ENCODE measurements at regions not wholly inside any gene's neighbourhood (a gene's known extent, or its start where the extent isn't known, plus 50 kb on each side); places are given as distances from the start of the nearest gene placed in this dataset.

- no peak for DNase-seq
Observed at GRCh38 chr2:219692521-219692920, 65.1 kb downstream of the SLC4A3 start.

DNA sequence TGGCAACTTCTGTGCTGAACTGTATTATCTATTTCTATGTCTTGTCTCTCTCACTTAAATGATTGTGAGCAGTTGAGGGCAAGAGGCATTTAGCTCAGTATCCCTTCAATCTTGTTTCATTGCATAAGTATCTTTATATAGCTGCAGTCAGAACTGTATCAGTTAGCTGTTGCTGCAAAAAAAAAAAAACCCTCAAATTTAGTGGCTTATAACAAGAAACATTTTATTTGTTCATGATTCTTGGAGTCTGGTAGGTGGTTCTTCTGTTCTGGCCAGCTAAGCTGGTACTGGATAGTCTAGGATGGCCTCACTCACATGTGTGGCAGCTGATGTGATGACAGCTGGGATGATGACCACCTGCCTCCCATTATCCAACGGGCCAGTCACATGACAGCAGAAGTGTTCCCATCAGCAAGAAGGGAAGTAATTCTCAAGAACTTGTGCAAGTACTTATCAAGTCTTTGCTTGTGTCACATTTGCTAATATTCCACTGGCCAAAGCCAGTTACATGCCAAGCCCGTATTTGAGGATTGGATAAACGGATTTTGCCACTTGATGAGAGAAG lies 67.8 kb downstream of the SLC4A3 start:
- no peak for DNase-seq

- DNase-seq = no peak
Observed at GRCh38 chr2:219697811-219698747, 70.6 kb downstream of the SLC4A3 start.

DNA sequence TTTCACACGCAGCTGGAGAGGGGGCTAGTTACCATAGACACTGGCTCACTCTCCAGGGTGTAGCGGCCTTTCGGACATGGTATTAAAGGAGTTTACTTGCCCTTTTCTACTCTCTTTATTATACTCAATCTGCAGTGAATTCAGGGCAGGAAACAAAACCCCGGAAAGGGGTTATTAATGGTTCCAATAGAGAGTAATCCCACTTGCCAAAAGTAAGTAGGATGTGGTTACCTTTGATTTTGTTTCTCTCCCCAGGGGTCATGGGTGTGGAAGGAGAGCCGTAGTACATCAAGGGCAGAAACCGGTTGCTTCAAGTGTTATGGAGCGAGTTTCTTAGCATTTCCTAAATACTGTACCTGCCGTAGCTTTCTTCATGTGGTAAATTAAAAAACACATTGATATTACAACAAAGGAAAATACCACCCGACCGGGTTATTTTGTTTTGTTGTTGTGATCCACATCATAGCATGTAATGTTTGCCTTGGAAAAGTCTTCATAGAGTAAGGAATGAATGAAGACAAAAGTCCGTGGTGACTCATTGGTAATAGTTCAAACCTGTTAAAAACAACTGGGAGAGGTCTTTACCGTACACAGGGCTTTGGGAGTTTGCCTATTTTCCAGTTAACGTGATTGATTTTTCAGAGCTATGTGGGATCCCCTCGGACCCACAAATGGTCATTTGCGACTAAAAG lies 71.5 kb downstream of the SLC4A3 start:
- DNase-seq = no peak

DNA sequence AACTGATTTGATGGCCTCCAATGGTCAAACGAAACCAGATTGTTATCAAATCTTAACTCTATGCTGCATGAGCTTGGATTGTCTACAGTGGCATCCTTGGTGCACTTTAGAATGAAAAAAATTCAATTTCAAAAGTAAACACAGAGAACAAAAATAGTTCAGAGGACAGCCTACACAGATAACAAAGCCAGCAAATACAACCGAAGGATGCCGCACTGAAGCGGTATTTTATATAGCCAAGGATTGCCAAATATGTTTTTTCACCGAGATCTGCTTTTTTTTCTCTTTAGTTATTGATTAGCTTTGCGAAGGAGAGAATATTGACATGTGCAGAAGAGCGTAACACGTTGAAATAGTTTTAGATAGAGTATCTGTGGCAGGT lies 72.0 kb downstream of the SLC4A3 start:
- DNase-seq = no peak

GRCh38 chr2:219701847-219702634 lies 74.6 kb downstream of the SLC4A3 start:
- no peak for DNase-seq

DNA sequence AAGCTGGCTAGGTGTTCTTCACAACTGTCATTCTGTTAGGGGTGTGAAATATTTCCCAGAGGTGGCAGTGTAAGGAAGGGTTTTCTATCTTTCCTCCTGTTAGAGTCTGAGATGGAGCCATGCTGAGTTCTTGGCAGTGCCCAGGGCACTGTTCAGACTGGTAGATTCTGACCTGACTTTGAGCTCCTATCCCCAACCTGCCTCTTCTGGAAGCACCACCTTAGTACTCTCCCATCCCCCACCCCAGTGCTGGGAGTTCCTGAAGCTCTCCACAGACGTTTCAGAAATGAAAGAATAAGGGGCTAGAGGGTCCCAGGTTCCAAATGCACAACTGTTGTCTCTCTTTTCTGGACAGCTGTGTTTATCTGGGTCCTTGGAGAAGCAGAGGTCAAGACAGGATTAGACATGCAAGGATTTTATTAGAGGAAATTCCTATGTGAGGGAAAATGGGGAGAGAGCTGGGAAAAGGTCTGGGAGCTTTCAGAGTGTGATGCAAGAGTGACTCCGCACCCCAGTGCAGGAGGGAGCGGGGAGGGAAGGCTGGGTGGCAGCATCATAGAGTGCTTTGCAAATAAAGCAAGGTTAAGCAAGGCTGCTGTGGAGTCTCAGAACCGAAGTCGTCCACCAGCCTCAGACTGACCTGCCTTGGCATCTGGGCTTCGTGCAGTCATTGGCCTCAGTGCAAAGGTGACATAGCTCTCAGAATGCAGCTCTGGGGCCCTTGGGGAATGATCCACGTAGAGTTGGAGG lies 75.5 kb downstream of the SLC4A3 start:
- no peak for DNase-seq

GRCh38 chr2:219704878-219705277 lies 77.4 kb downstream of the SLC4A3 start:
- no peak for DNase-seq

DNA sequence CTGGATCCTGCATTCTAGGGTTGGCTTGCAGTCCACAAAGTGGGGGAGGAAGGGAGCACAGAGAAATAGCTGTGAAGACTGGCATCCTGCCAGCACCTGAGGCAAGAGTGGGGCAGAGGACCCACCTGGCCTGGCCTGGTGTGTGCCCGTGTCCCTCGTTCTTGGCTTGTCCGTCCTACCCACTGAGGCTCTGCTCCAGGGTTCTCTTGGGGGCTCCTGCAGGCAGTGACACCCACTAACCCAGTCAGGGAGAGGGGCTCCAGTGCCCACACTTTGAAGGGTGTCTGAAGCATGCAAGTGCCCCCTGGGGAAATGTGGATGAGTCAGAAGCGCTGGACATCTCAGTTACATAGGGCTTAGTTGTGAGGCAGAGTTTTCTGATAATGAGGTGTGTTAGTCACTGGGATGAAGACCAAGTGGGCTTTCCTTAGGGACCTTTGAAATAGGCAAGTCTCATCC lies 79.4 kb downstream of the SLC4A3 start:
- no peak for DNase-seq

GRCh38 chr2:219707496-219708285 lies 80.3 kb downstream of the SLC4A3 start:
- no peak for DNase-seq

DNA sequence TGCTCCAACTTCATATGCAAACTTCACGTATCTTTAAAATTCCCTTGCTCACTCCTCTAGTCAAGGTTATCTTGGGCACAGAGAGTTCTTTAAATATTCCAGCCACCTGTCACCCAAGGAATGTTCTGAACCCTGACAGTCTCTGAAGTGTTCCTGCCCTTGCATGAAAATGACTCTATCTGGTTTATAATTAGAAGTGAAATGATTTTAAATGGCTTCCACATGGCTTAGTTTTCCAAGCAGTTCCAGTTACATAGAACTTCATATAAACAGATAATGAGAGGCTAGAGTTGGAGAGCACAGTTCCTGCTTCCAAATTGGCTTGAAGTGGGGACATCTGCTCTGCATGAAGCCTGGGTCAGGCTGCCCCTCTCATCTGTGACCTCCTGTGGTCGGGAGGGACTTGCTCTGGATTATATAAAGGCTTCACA lies 81.9 kb downstream of the SLC4A3 start:
- no peak for DNase-seq

DNA sequence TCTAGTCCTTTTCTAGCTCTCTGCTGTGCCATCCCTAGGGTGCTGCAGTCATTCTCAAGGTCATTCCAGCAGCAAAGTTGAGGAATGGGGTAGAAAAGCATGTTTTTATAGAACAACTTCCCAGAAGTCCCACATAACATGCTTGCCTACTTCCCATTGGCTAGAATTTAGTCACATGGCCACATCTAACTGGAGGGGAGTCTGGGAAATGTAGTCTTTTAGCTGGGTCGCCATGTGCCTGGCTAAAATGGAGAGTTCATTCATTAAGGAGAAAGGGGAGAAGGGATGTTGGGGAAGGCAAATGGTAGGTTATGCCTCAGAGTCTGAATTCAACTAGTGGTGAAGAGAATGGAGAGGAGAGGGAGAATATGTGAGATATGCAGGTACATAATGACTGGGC lies 85.7 kb downstream of the SLC4A3 start:
- no peak for DNase-seq

DNA sequence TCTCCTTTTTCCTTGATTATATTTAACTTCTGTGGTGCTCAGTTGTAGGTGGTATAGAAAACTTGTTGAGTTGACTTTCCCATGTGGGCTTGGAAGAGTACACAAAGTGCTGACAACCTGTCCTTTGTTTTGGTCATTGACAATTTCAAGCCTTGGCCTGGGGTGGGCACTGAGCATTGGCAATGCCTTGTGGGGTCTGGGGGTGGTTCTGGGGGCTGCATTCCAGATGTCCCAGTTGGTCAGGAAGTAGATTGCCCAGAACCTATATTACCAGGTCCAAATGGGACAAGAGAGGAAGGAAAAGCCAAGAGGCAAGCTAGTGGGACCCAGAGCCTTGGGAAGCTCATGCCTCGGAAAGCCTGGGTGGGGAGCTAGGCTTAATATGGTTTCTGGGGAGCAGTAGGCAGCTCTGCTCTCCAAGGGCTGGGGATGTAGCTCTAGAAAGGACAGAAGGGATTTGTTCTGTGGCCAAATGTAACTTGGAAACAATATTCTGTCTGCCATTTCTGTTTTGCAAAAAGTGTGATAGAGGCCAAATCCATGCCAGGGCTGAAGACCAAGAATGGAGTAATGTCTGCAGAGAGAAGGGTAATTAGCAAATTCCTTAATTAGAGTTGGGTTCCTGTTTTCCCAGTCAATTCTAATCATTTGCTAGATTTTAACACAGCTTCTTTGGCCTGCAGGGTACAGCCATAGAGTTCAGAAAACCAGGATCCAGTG lies 87.4 kb downstream of the SLC4A3 start:
- no peak for DNase-seq

GRCh38 chr2:219718066-219718465 lies 90.6 kb downstream of the SLC4A3 start:
- no peak for DNase-seq

DNA sequence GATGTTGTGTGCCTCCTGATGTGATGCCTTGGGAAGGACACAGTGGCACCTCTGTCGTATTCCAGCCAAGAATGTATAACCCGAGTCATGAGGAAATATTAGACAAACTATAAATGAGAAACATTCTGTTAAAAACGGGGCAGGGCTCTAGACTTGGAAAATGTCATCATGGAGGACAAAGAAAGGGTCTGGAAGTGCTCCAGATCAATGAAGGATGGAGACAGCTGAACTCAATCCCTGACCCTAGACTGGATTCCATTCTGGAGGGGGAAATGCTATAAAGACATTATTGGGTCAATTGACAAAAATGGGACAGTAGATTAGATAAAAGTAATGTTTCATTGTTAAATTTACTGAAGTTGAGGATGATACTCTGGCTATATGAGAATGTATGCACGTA lies 92.1 kb downstream of the SLC4A3 start:
- DNase-seq = no peak

DNA sequence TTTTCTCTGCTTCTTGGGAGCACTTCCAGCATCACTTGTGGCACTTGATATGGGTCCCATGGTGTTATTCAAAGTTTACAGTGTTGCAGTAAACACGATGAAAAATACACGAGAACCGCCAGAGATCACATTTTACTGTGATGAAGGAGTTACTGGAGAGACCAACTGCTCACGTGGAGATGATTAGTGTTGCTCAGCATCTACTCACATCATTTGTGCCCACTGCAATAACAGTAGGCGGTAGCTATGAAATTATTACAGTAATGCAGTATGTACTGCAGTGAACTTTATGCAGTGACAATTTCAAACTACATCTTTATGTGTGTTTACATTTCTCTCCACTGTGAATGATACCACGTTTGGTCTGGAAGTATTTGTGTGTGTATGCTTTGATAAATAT lies 93.5 kb downstream of the SLC4A3 start:
- DNase-seq = no peak

DNA sequence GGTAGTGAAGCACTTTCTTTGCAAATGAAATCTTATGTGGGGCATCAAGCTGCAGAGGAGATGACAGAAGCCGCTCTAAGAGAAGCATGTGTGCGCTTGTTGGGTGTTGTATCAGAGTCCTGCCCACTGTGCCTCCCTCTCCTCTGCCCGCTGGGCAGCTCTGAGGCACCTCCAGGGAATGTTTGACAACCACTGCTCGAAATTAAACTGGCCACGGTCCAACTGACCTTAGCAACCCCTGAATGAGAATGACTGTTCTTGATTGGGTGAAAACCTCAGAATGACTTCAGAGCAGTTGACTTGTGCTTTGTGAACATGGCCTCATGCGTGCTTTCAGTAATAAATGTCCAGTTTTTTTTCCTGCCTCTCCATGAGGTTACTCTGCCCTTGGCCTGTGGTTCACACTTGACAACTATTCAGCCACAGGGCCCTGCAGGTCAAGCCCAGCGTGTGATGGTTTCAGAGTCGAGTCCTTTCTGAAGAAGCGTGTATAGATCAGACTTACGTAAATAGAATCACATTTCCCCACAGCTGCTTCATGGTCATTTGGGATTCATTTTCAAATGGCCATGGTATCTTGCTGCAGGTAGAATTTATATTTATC lies 94.9 kb downstream of the SLC4A3 start:
- DNase-seq = no peak

GRCh38 chr2:219723311-219723710 lies 95.9 kb downstream of the SLC4A3 start:
- DNase-seq = no peak

DNA sequence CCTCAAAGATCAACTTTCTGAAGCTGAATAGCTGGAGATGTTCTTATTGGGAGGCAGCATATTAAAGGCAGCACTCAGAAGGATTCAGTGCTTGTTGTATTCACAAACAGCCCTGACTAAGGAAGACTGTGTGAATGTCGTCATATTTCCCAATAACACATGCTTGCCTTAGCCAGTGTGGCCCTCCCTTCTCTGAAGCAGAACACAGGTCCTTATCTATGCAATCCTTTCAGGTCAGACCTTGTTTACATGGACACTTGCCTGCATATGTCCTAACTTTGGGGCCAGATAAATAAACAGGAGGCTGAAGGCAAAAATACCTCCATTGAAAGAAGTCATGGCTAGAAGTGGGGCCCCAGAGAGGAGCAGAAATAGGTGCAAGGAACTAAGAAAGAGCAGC lies 97.2 kb downstream of the SLC4A3 start:
- no peak for DNase-seq

- no peak for DNase-seq
Observed at GRCh38 chr2:219726916-219727315, 99.5 kb downstream of the SLC4A3 start.

Data from amniotic stem cell (primary cell).